ENCODE measurements at regions not wholly inside any gene's neighbourhood (a gene's known extent, or its start where the extent isn't known, plus 50 kb on each side); places are given as distances from the start of the nearest gene placed in this dataset.

DNA sequence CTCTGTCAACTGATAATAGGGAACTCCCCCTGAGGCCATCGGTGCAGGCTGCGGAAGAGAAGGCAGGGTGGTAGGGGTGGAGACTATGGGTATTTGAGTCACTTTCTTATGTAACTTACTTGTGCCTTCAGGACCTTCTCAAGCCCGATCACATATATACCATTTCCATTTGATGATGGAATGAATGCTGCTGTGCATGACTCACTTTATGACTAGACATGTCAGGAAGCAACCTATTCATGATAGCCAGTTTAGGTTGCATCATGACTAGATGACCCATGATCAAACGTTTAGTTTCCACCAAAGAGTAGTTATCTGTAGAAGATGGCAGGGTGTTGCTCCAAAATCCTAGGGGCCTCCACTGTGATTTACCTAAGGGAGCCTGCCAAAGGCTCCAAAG is 435.5 kb downstream of the DTHD1 start:
- DNase-seq (ENCODE audit: low spot score), result no peak

DNA sequence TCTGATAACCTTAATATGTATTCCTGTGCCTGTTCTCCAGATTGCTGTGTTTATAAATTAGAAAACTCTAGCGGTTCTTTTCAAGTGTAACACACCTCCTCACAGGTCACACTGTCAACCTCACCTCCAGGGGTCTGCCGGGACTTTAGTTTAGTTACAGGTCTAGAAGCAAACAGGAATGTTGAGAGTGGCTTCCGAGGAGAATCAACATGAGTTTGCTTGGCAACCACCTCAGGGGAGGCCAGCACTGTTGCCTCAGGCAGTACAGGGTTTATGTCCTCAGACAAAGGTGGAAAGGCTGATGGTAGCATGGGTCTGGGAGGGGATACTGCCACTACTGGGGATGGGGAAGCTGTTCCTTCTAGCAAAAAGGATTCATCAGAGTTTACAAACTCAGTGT is 438.0 kb downstream of the DTHD1 start:
- DNase-seq (ENCODE audit: low spot score), result no peak

DNA sequence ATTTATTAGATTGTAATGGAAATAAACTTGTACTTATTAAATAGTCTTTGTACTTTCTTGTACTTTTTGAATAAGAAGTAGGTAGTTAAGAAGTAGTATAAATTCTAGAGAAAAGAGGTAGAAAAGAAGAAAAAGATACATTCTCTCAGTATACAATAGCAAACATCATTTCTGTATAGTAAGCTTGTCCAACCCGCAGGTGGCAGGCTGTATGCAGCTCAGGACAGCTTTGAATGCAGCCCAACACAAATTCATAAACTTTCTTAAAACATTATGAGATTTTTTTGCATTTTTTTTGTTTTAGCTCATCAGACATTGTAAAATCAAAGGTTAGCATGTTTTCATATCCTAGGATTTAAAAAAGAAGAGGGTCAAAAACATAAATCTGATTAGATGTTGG is 441.6 kb downstream of the DTHD1 start:
- DNase-seq (ENCODE audit: low spot score), result no peak

DNA sequence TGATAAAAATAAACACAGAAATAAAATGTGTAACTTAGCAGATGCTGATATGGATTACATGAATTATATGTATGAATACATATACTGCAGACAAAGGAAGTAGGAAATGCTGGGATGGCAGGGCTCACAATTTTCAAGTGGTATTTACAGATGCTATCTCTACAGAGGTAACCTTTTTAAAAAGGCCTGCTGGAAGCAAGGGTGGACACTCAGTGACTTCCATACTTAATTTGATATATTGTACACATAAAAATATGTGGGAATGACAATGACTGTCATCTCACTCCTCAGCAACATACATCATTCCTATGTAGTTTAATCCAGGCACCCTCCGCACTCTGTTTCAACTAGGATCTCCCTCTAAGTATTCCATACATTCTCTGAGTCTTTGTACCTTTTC is 452.9 kb downstream of the DTHD1 start:
- DNase-seq (ENCODE audit: low spot score), result no peak

DNA sequence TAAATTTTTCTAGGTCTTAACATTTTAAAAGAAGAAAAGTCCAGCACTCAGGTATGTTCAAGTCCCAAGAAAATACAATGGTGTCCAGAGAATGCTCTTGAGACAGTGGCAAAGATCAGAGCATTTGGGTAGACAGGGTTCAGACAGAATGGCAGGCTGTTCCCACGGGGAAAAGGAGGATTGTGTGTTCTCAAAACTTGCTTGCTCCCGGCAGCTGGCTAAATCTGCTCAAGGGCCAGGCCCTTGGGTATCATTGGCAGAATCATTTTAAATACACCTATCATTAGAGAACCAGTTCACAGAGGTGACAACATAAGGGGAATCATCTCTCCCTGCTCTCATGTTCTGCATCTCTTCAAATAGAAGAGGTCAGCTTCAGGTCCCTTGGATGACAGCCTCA is 456.3 kb downstream of the DTHD1 start:
- no peak for DNase-seq (ENCODE audit: low spot score)

DNA sequence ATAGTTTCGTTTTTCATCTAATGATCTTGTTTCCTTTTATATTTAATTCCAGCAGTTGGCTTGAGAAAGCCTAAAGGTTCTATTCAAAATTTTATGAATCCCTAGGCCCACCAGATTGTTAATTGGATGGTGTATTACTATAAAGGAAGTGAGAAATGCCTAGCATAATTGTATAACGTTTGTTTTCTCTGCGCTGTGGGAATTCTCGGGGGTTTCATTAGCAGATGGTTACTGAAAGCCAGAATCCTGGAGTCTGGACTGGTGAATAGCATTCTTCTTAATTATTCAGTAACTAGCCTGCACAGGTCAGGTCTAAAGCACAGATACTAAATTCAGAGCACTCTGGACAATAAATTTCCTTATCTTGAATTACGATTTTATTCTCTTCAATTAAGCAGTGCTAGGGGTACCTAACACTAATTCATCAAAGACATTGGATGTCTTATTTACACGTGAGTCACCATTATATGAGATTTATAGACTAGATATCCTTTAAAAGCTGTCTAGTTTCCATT is 459.4 kb downstream of the DTHD1 start:
- no peak for DNase-seq (ENCODE audit: low spot score)

DNA sequence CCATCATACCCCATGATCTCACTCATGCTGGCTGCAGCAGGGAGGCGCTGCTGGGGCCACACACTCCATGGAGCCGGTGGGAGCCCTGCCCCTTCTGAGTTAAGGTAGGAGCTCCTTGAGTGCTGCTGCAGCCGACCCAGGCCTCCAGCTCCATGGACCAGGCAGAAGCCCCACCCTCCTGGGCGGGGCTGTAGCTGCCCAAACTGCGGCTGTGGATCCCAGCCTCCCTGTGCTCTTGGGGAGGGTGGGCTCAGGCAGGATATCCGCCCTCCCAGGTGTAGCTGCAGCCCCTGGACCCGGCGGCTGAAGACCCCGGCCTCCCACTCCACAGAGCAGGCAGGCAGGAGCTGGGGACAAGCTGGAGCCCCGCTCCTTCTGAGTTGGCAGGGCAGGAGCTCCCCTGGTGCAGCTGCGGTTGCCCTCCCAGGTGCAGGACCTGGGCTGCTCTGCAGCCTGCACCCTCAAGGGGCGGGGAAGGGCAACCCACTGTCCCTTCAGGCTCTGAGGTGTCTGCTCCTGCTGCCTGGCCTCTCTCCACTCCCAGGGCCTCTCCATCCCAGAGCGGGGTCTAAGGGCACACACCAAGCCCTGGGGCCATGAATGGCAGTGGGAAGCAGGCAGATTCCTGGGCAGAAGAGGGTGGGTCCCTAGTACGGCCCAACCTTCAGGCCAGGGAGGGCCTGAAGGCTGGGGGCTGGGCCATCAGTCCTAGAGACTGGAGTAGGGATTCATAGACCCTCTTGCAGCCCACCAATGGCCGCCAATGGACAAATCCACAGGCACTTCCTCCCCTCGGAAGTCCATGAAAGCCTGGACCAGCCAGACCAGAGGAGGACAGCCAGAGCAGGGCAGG is 466.1 kb downstream of the DTHD1 start:
- DNase-seq (ENCODE audit: low spot score), result no peak

DNA sequence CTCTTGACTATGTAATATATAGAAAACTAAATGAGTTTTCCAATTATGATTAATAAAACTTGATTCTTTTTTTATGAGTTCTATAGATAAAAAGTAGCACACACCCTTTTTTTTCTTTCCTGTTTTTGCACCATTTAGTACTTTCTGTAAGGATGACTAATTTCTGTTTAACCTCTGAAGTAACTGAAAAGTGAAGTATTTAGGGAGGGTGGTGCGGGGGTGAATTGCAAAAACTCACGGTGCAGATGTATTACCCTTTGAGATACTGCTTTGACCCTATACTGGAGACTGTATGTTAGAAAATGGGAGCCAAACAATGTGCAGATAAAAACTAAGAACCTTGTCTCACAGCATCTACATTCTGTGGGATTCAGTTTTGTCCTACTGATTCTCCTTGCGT is 471.6 kb downstream of the DTHD1 start:
- no peak for DNase-seq (ENCODE audit: low spot score)

DNA sequence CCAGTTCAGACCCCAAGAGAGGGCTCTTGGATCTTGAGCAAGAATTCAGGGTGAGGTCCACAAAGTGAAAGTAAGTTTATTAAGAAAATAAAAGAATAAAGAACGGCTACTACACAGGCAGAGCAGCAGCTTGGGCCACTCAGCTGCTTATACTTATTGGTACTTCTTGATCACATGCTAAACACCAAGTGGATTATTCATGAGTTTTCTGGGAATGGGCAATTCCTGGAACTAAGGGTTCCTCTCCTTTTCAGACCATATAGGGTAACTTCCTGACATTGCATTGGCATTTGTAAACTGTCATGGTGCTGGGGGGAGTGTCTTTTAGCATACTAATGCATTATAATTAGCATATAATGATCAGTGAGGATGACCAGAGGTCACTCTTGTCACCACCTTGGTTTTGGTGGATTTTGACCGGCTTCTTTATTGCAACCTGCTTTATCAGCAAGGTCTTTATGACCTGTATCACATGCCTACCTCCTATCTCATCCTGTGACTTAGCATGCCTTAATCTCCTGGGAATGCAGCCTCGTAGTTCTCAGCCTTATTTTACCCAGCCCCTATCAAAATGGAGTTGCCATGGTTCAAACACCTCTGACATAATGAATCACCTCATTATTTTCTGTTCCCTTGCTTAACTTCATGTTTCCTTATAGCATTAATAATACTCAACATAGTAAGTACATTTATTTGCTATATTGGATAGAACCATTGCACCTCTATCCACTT is 476.3 kb downstream of the DTHD1 start:
- DNase-seq (ENCODE audit: low spot score), result no peak

DNA sequence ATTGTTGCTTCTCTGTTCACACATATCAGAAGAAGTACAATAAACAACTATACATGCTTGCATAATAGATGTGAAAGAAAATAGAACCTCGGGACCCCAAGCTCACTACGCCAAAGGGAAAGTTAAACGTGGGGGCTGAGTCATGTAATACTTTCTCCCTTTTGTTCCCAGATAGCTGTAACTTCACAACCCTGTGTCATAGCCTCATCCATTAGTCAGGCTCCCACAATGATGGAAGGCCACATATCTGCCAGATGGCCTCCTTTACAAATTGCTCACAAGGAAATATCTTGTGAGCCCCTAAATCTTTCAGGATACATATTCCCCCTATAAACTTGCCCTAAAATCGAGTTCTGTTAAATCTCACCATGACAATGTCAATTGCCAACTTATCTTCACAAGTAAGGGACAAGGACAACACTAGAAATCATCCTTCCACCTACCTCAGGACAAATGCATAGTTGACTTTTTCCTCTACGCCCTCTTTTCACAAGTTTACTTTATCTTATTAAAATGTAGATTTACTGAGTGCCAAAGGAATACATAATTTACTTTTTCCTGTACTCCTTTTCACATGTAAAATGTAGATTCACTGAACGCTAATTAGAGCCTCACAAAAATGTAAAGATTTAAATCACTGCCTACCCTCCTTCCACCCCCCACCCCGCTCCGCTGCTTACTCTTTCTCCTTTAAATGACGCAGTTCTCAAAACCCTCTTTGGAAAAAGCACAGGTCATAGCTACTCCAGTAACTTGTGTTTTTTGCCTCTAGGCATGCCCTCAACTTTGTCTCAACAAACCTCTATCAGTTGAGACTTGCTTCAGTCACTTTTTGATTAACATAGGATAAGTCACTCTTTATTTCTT is 477.1 kb downstream of the DTHD1 start:
- DNase-seq (ENCODE audit: low spot score), result no peak

DNA sequence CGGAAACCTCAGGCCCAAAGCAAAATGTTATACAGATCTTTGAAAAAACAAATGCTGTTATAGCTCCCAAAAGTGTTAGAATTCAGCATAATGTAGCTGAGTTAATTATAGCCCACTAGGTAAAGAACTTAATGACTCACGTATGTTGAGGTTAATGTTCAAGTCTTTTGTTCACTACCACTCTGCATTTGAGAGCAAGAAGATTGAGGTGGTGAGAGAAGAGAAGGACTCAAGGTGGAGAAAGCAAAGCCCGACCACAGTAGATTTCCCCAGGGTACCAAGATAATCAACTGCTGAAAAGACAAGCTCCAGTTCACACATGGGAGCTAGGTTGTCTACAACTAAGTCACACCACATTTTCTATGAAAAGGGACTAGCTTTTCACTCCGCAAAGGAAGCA is 480.2 kb downstream of the DTHD1 start:
- DNase-seq (ENCODE audit: low spot score), result no peak

DNA sequence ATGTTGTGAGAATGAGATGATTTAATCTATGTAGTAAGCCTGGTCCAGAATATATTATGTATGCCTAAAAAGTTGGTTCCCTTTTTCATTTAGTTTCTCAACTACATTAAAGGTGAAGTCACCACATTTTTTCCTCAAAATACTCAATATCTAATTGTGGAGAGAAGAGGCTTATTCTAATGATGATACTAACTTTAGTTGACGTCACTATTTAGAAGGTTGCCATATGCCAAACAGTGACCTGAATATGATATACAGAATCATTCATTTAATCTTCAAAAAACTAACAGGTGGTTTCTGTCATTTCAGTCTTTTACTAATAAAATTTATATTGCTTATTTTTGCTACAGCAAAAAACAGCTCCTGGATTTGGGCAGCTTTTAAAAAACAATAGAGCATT is 480.7 kb upstream of the NWD2 start:
- DNase-seq (ENCODE audit: low spot score), result no peak

DNA sequence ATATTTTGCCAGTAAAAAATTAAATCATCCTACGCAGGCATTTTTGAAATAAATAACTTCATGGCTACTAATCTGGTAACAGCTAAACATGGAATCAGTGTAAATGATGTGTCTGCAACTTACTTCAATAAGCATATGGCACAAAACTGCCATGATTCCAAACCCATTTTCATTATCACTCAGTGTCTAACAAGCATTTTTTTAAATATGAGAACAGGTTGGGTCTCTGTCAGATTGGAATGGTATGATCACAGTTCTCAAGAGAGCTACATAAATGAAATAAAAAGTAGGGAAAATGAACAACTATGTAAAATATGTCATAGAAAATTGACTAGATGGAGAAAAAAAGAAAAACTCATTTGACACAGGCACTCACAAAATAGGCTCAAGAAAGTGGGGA is 476.9 kb upstream of the NWD2 start:
- DNase-seq (ENCODE audit: low spot score), result no peak

DNA sequence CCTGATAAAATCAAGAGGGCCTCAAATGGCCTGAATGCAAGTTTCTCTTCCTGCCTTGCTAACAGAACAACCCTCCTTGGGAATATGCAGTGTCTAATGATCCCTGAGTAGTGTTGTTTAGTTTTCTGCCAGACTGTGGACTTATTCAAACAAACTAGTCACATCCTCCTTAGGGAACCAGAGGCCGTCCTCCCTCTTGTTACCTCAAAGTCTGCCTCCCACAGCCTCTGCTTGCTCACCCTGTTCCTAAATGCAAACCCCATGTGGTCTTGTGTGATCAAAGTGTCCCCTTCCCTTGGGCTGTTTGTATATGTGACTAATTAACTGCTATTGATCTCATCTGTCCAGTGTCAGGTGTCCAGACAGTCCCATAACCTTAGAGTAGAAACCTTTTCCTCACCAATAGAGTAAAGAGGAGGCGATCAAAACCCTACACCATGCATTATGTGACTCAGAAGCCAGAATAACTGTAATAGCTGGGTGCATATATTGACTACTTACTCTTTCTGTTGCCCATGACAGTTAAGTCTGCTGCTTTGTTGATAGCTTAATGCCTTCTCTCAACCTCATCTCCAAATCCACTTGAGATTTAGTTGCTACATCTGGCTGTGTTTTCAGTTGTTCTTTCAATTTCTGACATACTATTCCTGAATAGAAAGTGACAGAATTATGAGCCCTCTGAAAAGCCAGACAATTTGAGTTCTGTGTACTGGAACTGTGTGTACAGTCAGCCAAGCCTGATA is 473.0 kb upstream of the NWD2 start:
- no peak for DNase-seq (ENCODE audit: low spot score)

DNA sequence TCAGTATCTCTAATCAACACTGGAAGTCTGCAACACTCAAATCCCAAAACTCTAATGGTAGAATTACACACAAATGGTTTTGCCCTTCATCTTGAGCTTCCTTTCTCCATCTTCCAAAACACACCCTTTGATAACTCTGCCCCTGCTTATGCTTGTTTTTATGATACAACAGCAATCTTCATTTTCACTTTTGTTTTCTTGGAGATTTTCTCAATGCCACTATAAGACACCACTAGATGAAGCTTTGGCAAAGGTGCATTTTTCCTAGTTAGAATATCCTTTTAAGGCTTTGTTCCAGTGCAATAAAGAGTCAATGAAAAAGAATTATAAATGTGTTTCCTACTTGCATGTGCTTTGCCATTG is 472.4 kb upstream of the NWD2 start:
- DNase-seq (ENCODE audit: low spot score), result no peak

DNA sequence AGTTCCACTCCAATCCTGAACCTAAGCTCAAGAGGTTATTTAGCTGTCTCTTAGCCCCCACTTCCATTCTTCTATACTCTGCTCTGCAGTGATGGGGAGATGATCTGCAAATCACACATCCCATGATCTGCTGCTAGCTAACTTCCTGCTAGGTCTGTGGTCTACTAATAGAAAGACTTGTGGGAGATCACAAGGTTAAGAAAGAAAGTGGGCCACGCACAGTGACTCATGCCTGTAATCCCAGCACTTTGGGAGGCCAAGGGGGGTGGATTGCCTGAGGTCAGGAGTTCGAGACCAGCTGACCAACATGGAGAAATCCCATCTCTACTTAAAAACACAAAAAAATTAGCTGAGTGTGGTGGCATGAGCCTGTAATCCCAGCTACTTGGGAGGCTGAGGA is 471.1 kb upstream of the NWD2 start:
- DNase-seq (ENCODE audit: low spot score), result no peak

DNA sequence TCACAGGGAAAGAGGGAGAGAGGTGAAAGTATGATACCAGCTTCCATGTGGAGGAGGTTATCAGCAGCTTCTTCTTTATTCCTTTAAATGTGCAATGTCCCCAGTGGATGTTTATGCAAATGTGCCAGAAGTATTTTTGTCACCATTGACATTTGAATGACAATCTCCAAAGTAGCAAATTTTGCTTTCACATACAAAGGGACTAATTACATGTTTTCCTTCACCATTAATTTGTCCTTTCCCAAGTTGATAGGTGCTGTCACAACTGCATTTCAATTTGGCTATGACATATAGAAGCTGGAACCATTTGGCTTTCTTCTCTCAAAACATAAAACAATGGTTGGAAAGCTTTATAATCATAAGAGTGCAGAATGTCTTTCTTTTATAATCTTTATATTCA is 469.0 kb upstream of the NWD2 start:
- no peak for DNase-seq (ENCODE audit: low spot score)

DNA sequence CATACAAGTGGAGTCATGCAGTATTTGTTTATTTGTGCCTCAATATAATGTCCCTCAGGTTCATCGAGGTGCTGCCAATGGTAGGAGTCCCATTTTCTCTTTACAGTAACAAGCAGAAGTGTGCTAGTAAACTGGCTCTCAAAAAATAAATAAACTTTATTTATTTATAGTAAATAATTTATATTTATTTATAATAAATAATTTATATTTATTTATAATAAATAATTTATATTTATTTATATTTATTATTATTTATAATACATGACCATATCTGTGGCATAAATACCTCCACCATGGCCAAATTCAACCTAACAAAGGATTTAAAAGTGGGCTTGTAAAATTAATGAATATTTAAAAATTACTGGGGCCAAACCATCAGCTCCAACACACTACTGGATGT is 464.9 kb upstream of the NWD2 start:
- no peak for DNase-seq (ENCODE audit: low spot score)

DNA sequence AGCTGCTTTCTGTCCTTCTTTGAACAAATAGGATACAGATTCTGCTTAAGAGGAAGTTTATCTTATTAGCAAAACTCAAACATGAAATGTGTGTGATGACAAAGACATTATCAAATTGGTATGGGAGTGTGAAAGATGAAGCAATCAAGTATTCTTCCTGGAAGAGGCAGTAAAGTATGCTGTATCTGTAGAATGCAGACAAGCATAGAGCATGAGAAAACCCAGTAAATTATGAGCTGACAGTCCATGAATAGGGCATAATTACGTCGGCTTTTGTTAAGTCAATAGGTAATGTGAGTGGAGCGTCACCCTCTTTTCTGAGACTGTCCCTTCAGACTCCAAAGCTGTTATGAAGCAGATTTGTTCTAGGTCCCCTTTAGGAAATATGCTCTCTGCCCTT is 458.6 kb upstream of the NWD2 start:
- no peak for DNase-seq (ENCODE audit: low spot score)

DNA sequence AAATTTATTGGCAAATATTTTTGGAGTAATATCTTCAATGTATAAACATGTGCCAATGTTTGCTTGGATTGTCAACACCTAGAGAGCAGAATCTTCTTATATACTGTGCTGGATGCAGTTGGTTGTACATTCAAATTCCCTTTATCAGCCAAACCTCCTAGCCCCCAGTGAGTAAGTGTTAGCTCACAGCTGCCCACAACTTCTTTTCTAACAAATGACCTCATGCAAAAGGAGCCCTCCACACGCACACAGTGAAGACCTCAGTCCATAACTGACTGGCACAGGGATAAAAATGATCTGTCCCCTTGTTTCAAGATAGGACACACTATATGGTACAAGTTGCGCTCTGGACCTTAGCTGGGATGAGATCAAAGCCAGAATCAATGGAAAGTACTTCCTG is 458.0 kb upstream of the NWD2 start:
- DNase-seq (ENCODE audit: low spot score), result no peak

DNA sequence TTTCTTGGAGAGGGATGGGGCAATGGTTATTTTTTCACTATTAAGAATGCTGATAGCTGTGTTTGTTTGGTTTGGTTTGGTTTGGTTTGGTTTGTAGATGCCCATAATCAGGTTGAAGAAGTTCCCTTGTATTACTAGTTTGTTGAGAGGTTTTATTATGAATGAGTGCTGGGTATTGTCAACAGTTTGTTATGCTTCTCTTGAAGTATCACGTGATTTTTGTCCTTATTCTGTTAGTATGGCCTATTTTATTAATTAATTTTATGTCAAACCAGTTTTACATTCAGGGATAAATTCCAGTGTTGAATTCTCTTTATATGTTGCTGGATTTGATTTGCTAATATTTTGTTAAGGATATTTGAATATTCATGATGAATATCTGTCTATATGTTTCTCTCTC is 449.8 kb upstream of the NWD2 start:
- no peak for DNase-seq (ENCODE audit: low spot score)

DNA sequence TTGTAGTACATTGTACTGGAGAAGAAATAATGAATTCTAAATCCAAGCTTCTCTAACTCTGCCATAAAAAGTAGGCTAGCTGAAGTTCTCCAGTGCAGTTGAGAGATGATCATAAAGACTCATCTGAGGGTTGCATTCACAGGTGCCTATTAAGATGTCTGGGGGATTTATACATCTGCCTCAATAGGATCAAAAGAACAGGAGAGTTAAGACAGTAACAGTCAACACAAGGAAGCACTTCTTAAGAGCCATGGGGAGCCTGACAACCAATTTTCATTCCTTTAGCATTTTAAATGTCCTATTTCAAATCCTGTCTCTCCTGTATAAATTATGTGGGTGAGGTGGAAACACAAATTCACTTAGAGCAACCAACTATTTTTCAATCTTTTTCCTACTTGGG is 432.4 kb upstream of the NWD2 start:
- no peak for DNase-seq (ENCODE audit: low spot score)

Data from germinal center (tissue), 1 donor.